ENCODE measurements at regions not wholly inside any gene's neighbourhood (a gene's known extent, or its start where the extent isn't known, plus 50 kb on each side); places are given as distances from the start of the nearest gene placed in this dataset.
"Not testable (repeated sequence)": the region's sequence is repeated elsewhere in the genome, so short reads cannot be mapped to it uniquely, and the experiment has no call there.

- no peak for DNase-seq (ENCODE audit: low read depth in 2 of 2)
These were observed 638.2 kb upstream of the LRRTM1 start for GRCh38 chr2:80942766-80943165.

- DNase-seq (ENCODE audit: low read depth in 2 of 2): no peak
These were observed 633.9 kb upstream of the LRRTM1 start for GRCh38 chr2:80938463-80938862.

GRCh38 chr2:80931820-80932219 is 627.3 kb upstream of the LRRTM1 start:
- not testable (repeated sequence) for DNase-seq (ENCODE audit: low read depth in 2 of 2)

GRCh38 chr2:80930777-80931176 is 626.2 kb upstream of the LRRTM1 start:
- DNase-seq (ENCODE audit: low read depth in 2 of 2): no peak

GRCh38 chr2:80926168-80926567 is 621.6 kb upstream of the LRRTM1 start:
- no peak for DNase-seq (ENCODE audit: low read depth in 2 of 2)

GRCh38 chr2:80896576-80896975 is 592.0 kb upstream of the LRRTM1 start:
- no peak for DNase-seq (ENCODE audit: low read depth in 2 of 2)

GRCh38 chr2:80894486-80894885 is 589.9 kb upstream of the LRRTM1 start:
- DNase-seq (ENCODE audit: low read depth in 2 of 2): no peak

GRCh38 chr2:80893711-80894110 is 589.2 kb upstream of the LRRTM1 start:
- no peak for DNase-seq (ENCODE audit: low read depth in 2 of 2)

- no peak for DNase-seq (ENCODE audit: low read depth in 2 of 2)
These were observed 584.5 kb upstream of the LRRTM1 start for GRCh38 chr2:80889009-80889408.

GRCh38 chr2:80887841-80888378 is 583.4 kb upstream of the LRRTM1 start:
- DNase-seq (ENCODE audit: low read depth in 2 of 2): no peak

- no peak for DNase-seq (ENCODE audit: low read depth in 2 of 2)
These were observed 569.8 kb upstream of the LRRTM1 start for GRCh38 chr2:80874374-80874773.

GRCh38 chr2:80869858-80870438 is 565.4 kb upstream of the LRRTM1 start:
- DNase-seq (ENCODE audit: low read depth in 2 of 2): no peak

GRCh38 chr2:80863147-80863714 is 558.7 kb upstream of the LRRTM1 start:
- DNase-seq (ENCODE audit: low read depth in 2 of 2): no peak

GRCh38 chr2:80858965-80859364 is 554.4 kb upstream of the LRRTM1 start:
- no peak for DNase-seq (ENCODE audit: low read depth in 2 of 2)

- no peak for DNase-seq (ENCODE audit: low read depth in 2 of 2)
These were observed 551.7 kb upstream of the LRRTM1 start for GRCh38 chr2:80856227-80856626.

- DNase-seq (ENCODE audit: low read depth in 2 of 2): no peak
These were observed 550.3 kb upstream of the LRRTM1 start for GRCh38 chr2:80854831-80855230.

GRCh38 chr2:80852808-80853139 is 548.2 kb upstream of the LRRTM1 start:
- no peak for DNase-seq (ENCODE audit: low read depth in 2 of 2)

- no peak for DNase-seq (ENCODE audit: low read depth in 2 of 2)
These were observed 547.7 kb upstream of the LRRTM1 start for GRCh38 chr2:80852079-80852807.

GRCh38 chr2:80830891-80831290 is 526.3 kb upstream of the LRRTM1 start:
- DNase-seq (ENCODE audit: low read depth in 2 of 2): no peak

GRCh38 chr2:80822999-80823398 is 518.4 kb upstream of the LRRTM1 start:
- no peak for DNase-seq (ENCODE audit: low read depth in 2 of 2)

GRCh38 chr2:80815259-80815658 is 510.7 kb upstream of the LRRTM1 start:
- DNase-seq (ENCODE audit: low read depth in 2 of 2): no peak

- no peak for DNase-seq (ENCODE audit: low read depth in 2 of 2)
These were observed 482.0 kb upstream of the LRRTM1 start for GRCh38 chr2:80786584-80786983.

GRCh38 chr2:80778704-80779103 is 474.2 kb upstream of the LRRTM1 start:
- DNase-seq (ENCODE audit: low read depth in 2 of 2): no peak
